H9 (cell line): ENCODE measurements at regions not wholly inside any gene's neighbourhood (a gene's known extent, or its start where the extent isn't known, plus 50 kb on each side); places are given as distances from the start of the nearest gene placed in this dataset.
A peak's percentile ranks its signal among the peaks of the same experiment; 100 is the strongest.

Experiments used
- DNase-seq: peaks from one replicate; pipeline ENCODE4 v3.0.0-alpha.2; 2017
- H2AFZ ChIP-seq: one replicate; pipeline ENCODE4 v1.6.1; 2013; ENCODE audit warnings: mild to moderate bottlenecking, low read length, control low read depth, moderate library complexity
- H2AK5ac ChIP-seq: 2 replicates; pipeline ENCODE4 v1.6.1; 2013; ENCODE audit warnings: low read length, control low read depth, mixed read lengths; ENCODE audit not compliant: insufficient read length
- H2BK120ac ChIP-seq: one replicate; pipeline ENCODE4 v1.6.1; 2013; ENCODE audit warnings: low read depth, mild to moderate bottlenecking, low read length, control low read depth, inconsistent platforms; ENCODE audit not compliant: poor library complexity, severe bottlenecking
- H2BK12ac ChIP-seq: 2 replicates; pipeline ENCODE4 v1.6.1; 2013; ENCODE audit warnings: low read length, control low read depth, mixed read lengths, low read depth; ENCODE audit not compliant: insufficient read length
- H2BK15ac ChIP-seq: 2 replicates; pipeline ENCODE4 v1.6.1; 2013; ENCODE audit warnings: low read depth, low read length, control low read depth
- H2BK20ac ChIP-seq: one replicate; pipeline ENCODE4 v1.6.1; 2013; ENCODE audit warnings: low read depth, mild to moderate bottlenecking, low read length, control low read depth, inconsistent platforms; ENCODE audit not compliant: poor library complexity, severe bottlenecking
- H2BK5ac ChIP-seq: 2 replicates; pipeline ENCODE4 v1.6.1; 2013; ENCODE audit warnings: low read length, control low read depth, mixed read lengths; ENCODE audit not compliant: insufficient read length
- H3K14ac ChIP-seq: 2 replicates; pipeline ENCODE4 v1.6.1; 2013; ENCODE audit warnings: low read length, control low read depth; ENCODE audit not compliant: insufficient read depth
- H3K18ac ChIP-seq: 2 replicates; pipeline ENCODE4 v1.6.1; 2013; ENCODE audit warnings: low read depth, mild to moderate bottlenecking, mixed read lengths, low read length, control low read depth; ENCODE audit not compliant: insufficient read length
- H3K23ac ChIP-seq: 2 replicates; pipeline ENCODE4 v1.6.1; 2013; ENCODE audit warnings: low read length, control low read depth, mixed read lengths, low read depth; ENCODE audit not compliant: insufficient read length
- H3K23me2 ChIP-seq: 2 replicates; pipeline ENCODE4 v1.6.1; 2013; ENCODE audit warnings: low read depth, mild to moderate bottlenecking, mixed read lengths, low read length, control low read depth; ENCODE audit not compliant: insufficient read length, poor library complexity, severe bottlenecking
- H3K27ac ChIP-seq: 2 replicates; pipeline ENCODE4 v1.5.1; 2013; ENCODE audit warnings: low read length, control low read depth, mixed read lengths, low read depth; ENCODE audit not compliant: insufficient read length
- H3K27me3 ChIP-seq: 2 replicates; pipeline ENCODE4 v1.6.1; 2013; ENCODE audit warnings: low read length, control low read depth, inconsistent platforms; ENCODE audit not compliant: insufficient read depth
- H3K4ac ChIP-seq: 2 replicates; pipeline ENCODE4 v1.6.1; 2013; ENCODE audit warnings: low read depth, mild to moderate bottlenecking, control low read depth, inconsistent platforms, low read length, moderate library complexity
- H3K4me1 ChIP-seq: 2 replicates; pipeline ENCODE4 v1.6.1; 2013; ENCODE audit warnings: low read length, control low read depth, inconsistent platforms; ENCODE audit not compliant: insufficient read depth
- H3K4me2 ChIP-seq: 2 replicates; pipeline ENCODE4 v1.6.1; 2013; ENCODE audit warnings: low read length, control low read depth, mixed read lengths; ENCODE audit not compliant: insufficient read length, insufficient read depth
- H3K56ac ChIP-seq: 2 replicates; pipeline ENCODE4 v1.6.1; 2013; ENCODE audit warnings: low read depth, mild to moderate bottlenecking, mixed read lengths, low read length, control low read depth; ENCODE audit not compliant: insufficient read length
- H3K79me1 ChIP-seq: 2 replicates; pipeline ENCODE4 v1.6.1; 2013; ENCODE audit warnings: low read depth, mild to moderate bottlenecking, moderate library complexity, low read length, control low read depth, inconsistent platforms; ENCODE audit not compliant: insufficient read depth, poor library complexity, severe bottlenecking
- H3K79me2 ChIP-seq: 2 replicates; pipeline ENCODE4 v1.6.1; 2013; ENCODE audit warnings: low read length, control low read depth, inconsistent platforms; ENCODE audit not compliant: insufficient read depth
- H3K9ac ChIP-seq: 2 replicates; pipeline ENCODE4 v1.6.1; 2013; ENCODE audit warnings: low read length, control low read depth, mixed read lengths; ENCODE audit not compliant: insufficient read length; ENCODE audit errors: extremely low read depth
- H3K9me3 ChIP-seq: one replicate; pipeline ENCODE4 v1.6.1; 2013; ENCODE audit warnings: low read depth, low read length, inconsistent platforms; ENCODE audit not compliant: control insufficient read depth
- H3T11ph ChIP-seq: one replicate; pipeline ENCODE4 v1.6.1; 2013; ENCODE audit warnings: mild to moderate bottlenecking, low read length, control low read depth, inconsistent platforms
- H4K20me1 ChIP-seq: one replicate; pipeline ENCODE4 v1.6.1; 2013; ENCODE audit not compliant: control insufficient read depth, insufficient read length, insufficient read depth
- H4K5ac ChIP-seq: 2 replicates; pipeline ENCODE4 v1.6.1; 2013; ENCODE audit warnings: low read depth, mild to moderate bottlenecking, mixed read lengths, low read length, control low read depth; ENCODE audit not compliant: insufficient read length
- H4K8ac ChIP-seq: replicated peaks from 2 replicates; pipeline ENCODE4 v1.6.1; 2013; ENCODE audit warnings: low read length, control low read depth, mixed read lengths, low read depth; ENCODE audit not compliant: insufficient read length
- H4K91ac ChIP-seq: 2 replicates; pipeline ENCODE4 v1.6.1; 2013; ENCODE audit warnings: low read depth, mild to moderate bottlenecking, moderate library complexity, mixed read lengths, low read length, control low read depth; ENCODE audit not compliant: insufficient read length
- H3K27ac Mint-ChIP-seq, 3 experiments: 2 replicates in 2 of 3; 3 replicates in 1 of 3; pipeline ENCODE4 v1.8.0; 2020 to 2021; ENCODE audit warnings: mixed read lengths in 3 of 3, mild to moderate bottlenecking in 1 of 3, moderate library complexity in 1 of 3
- H3K27me3 Mint-ChIP-seq: 2 replicates; pipeline ENCODE4 v1.8.0; 2021; ENCODE audit warnings: low read depth, mild to moderate bottlenecking, moderate library complexity, mixed read lengths
- H3K36me3 Mint-ChIP-seq, 3 experiments: 2 replicates in 2 of 3; 3 replicates in 1 of 3; pipeline ENCODE4 v1.8.0; 2020 to 2021; ENCODE audit warnings: low read depth in 3 of 3, mixed read lengths in 3 of 3; ENCODE audit not compliant: insufficient read depth in 1 of 3
- H3K4me1 Mint-ChIP-seq, 2 experiments: 2 replicates each; pipeline ENCODE4 v1.8.0; 2020; ENCODE audit warnings: mixed read lengths in 2 of 2
- H3K4me3 Mint-ChIP-seq, 2 experiments: 2 replicates in 1 of 2; 3 replicates in 1 of 2; pipeline ENCODE4 v1.8.0; 2020 to 2021; ENCODE audit warnings: mild to moderate bottlenecking in 2 of 2, mixed read lengths in 2 of 2, moderate library complexity in 1 of 2
- H3K9me3 Mint-ChIP-seq, 2 experiments: 2 replicates in 1 of 2; 3 replicates in 1 of 2; pipeline ENCODE4 v1.8.0; 2020; ENCODE audit warnings: mild to moderate bottlenecking in 2 of 2, mixed read lengths in 2 of 2, moderate library complexity in 1 of 2
- WGBS: extraction: QIAGEN DNeasy Blood & Tissue Kit; methylation state at CpG from one replicate; pipeline ENCODE4 v1.1.7; 2013; ENCODE audit warnings: missing lambda C conversion rate, low lambda C conversion rate, mixed read lengths; ENCODE audit not compliant: insufficient read length; ENCODE audit errors: extremely low coverage; 5-methylcytosine and 5-hydroxymethylcytosine counted together
- TF ChIP-seq, protein P1 (sequence below): fragments of 200-600 bp; sonication (generic); conservative IDR thresholded peaks from 3 replicates; pipeline ENCODE4 v1.8.0; 2021; ENCODE audit warnings: antibody characterized with exemption, mild to moderate bottlenecking

DNA sequence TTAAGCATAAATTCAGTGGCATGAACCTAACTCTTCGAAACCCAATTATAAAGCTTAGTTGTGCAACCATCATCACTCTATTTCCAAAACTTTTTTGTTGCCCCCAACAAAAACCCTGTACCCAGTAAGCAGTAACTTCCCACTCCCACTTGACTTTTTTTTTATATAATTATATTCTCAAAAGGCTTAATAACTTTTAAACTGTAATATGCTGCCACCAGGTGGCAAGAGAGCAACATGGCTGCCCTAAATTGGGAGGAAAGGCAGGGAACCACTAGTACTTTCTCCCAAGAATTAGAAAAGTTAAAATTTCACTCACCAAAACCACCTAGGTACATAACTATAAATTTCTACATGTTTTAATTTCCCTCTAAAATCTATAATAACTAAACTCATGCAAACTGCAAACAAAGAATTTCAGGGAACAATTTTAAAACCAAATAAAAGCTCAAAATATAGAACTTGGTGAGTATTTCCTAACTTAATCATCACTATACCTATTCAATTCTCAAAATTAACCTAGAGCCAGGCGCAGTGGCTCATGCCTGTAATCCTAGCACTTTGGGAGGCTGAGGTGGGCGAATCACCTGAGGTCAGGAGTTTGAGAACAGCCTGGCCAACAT is 50.2 kb upstream of the RNF38 start:
- Histone ChIP-seq H3K23ac (no peak overlapping the region), H3K27ac (no peak overlapping the region), H3K27me3 (no peaks in the 10 kb centered on the region), H2BK120ac (no peak overlapping the region), H3K4me2 (no peak overlapping the region), H4K91ac (no peak overlapping the region), H3K4ac (no peak overlapping the region), H3K4me1 (peaks cover 9% of the 10 kb centered on the region), H4K5ac (no peak overlapping the region), H3K14ac (no peak overlapping the region), H3T11ph (no peak overlapping the region), H2AK5ac (no peak overlapping the region), H3K18ac (no peak overlapping the region), H4K20me1 (no peaks in the 10 kb centered on the region), H3K56ac (no peak overlapping the region), H2BK20ac (no peak overlapping the region), H4K8ac (no peak overlapping the region), H2AFZ (no peak overlapping the region), H2BK5ac (no peak overlapping the region), H3K23me2 (no peaks in the 10 kb centered on the region), H3K79me2 (peaks cover 13% of the 10 kb centered on the region; the same call in 1 of the 2 replicates), H3K9ac (no peak overlapping the region), H3K9me3 (no peaks in the 10 kb centered on the region), H2BK12ac (no peak overlapping the region), H2BK15ac (no peak overlapping the region), H3K79me1 (peaks cover 10% of the 10 kb centered on the region)
- WGBS, result no CpG with 5 or more reads among the region's 3 CpGs
- Mint-ChIP-seq H3K4me3 (no peak overlapping the region), H3K27ac (peak overlapping the region in 2 of 3 experiments; percentile 80 to 88; a peak in 2 of 7 replicates), H3K9me3 (no peaks in the 10 kb centered on the region; a peak in 2 of 5 replicates), H3K36me3 (peaks cover 2 to 9% (median 6%) of the 10 kb centered on the region in 3 experiments; a peak in 5 of 7 replicates), H3K27me3 (no peaks in the 10 kb centered on the region), H3K4me1 (peaks cover 22 to 28% of the 10 kb centered on the region in 2 experiments)
- TF ChIP-seq, protein P1, sequence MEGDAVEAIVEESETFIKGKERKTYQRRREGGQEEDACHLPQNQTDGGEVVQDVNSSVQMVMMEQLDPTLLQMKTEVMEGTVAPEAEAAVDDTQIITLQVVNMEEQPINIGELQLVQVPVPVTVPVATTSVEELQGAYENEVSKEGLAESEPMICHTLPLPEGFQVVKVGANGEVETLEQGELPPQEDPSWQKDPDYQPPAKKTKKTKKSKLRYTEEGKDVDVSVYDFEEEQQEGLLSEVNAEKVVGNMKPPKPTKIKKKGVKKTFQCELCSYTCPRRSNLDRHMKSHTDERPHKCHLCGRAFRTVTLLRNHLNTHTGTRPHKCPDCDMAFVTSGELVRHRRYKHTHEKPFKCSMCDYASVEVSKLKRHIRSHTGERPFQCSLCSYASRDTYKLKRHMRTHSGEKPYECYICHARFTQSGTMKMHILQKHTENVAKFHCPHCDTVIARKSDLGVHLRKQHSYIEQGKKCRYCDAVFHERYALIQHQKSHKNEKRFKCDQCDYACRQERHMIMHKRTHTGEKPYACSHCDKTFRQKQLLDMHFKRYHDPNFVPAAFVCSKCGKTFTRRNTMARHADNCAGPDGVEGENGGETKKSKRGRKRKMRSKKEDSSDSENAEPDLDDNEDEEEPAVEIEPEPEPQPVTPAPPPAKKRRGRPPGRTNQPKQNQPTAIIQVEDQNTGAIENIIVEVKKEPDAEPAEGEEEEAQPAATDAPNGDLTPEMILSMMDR, result peak; percentile 85
- DNase-seq, result no peak
